CD1c-positive myeloid dendritic cell (primary cell): ENCODE measurements at regions not wholly inside any gene's neighbourhood (a gene's known extent, or its start where the extent isn't known, plus 50 kb on each side); places are given as distances from the start of the nearest gene placed in this dataset.
"Not testable (repeated sequence)": the region's sequence is repeated elsewhere in the genome, so short reads cannot be mapped to it uniquely, and the experiment has no call there.

Experiments used
- DNase-seq: peaks from one replicate; pipeline ENCODE4 v3.0.0-alpha.2; 2016; ENCODE audit errors: extremely low spot score

GRCh38 chr18:22816266-22817176, 116.6 kb upstream of the RBBP8 start:
- DNase-seq, result no peak

GRCh38 chr18:22817844-22818243, 115.3 kb upstream of the RBBP8 start:
- DNase-seq, result no peak

GRCh38 chr18:22822024-22822423, 111.1 kb upstream of the RBBP8 start:
- DNase-seq, result no peak

- no peak for DNase-seq
These were observed 110.2 kb upstream of the RBBP8 start for GRCh38 chr18:22822841-22823508.

- DNase-seq, result no peak
These were observed 106.4 kb upstream of the RBBP8 start for GRCh38 chr18:22826726-22827125.

- peak; percentile 42 for DNase-seq
These were observed 105.9 kb upstream of the RBBP8 start for GRCh38 chr18:22827216-22827615.

GRCh38 chr18:22827741-22828140, 105.4 kb upstream of the RBBP8 start:
- no peak for DNase-seq

- DNase-seq, result no peak
These were observed 105.0 kb upstream of the RBBP8 start for GRCh38 chr18:22828171-22828570.

- DNase-seq, result not testable (repeated sequence)
These were observed 104.5 kb upstream of the RBBP8 start for GRCh38 chr18:22828583-22828982.

- DNase-seq, result no peak
These were observed 103.3 kb upstream of the RBBP8 start for GRCh38 chr18:22829781-22830180.

- no peak for DNase-seq
These were observed 102.6 kb upstream of the RBBP8 start for GRCh38 chr18:22830511-22830910.

GRCh38 chr18:22831441-22831904, 101.7 kb upstream of the RBBP8 start:
- DNase-seq, result peak; percentile 14

GRCh38 chr18:22836932-22837331, 96.2 kb upstream of the RBBP8 start:
- no peak for DNase-seq

- no peak for DNase-seq
These were observed 94.9 kb upstream of the RBBP8 start for GRCh38 chr18:22838221-22838620.

GRCh38 chr18:22838639-22839277, 94.4 kb upstream of the RBBP8 start:
- no peak for DNase-seq

- DNase-seq, result no peak
These were observed 93.7 kb upstream of the RBBP8 start for GRCh38 chr18:22839340-22839821.

- DNase-seq, result no peak
These were observed 92.5 kb upstream of the RBBP8 start for GRCh38 chr18:22840606-22841144.

GRCh38 chr18:22841840-22842239, 91.3 kb upstream of the RBBP8 start:
- DNase-seq, result no peak

GRCh38 chr18:22844190-22844589, 88.9 kb upstream of the RBBP8 start:
- DNase-seq, result no peak

- DNase-seq, result no peak
These were observed 88.5 kb upstream of the RBBP8 start for GRCh38 chr18:22844628-22845027.

GRCh38 chr18:22846088-22846683, 86.9 kb upstream of the RBBP8 start:
- no peak for DNase-seq

- no peak for DNase-seq
These were observed 86.4 kb upstream of the RBBP8 start for GRCh38 chr18:22846697-22847096.
